GM12878 (cell line): ENCODE measurements at regions not wholly inside any gene's neighbourhood (a gene's known extent, or its start where the extent isn't known, plus 50 kb on each side); places are given as distances from the start of the nearest gene placed in this dataset.

Experiments used
- ATAC-seq: fragments of 200-7000 bp; cut with Tn5 transposase; 3 replicates; pipeline ENCODE4 v1.9.1; 2020; ENCODE audit warnings: mild to moderate bottlenecking, moderate library complexity
- BruUV-seq: library from RNA; stranded (reverse); fragments of 400-500 nt; replicated peaks from 2 replicates; lab custom pipeline; 2021; lab: Mats Ljungman, UMichigan
- CTCF ChIA-PET: fragments of 300-600 bp; sonication (Branson Sonifier 250); formaldehyde crosslinking; extraction: SDS; loops from one replicate; lab custom pipeline; 2021; ENCODE audit warnings: inconsistent platforms; lab: Yijun Ruan, JAX
- POLR2A ChIA-PET: fragments of 350-600 bp; formaldehyde crosslinking; extraction: SDS; loops from one replicate; lab custom pipeline; 2021; ENCODE audit warnings: inconsistent platforms; lab: Charles Lee
- RAD21 ChIA-PET: fragments of 300-600 bp; sonication (Branson Sonifier 250); formaldehyde crosslinking; loops from one replicate; lab custom pipeline; 2023; ENCODE audit warnings: antibody characterized with exemption; ENCODE audit not compliant: unreplicated experiment; lab: Charles Lee
- SMC1A ChIA-PET: fragments of 300-600 bp; sonication (Branson Sonifier 250); formaldehyde crosslinking; loops from one replicate; lab custom pipeline; 2023; ENCODE audit not compliant: unreplicated experiment, uncharacterized antibody; lab: Charles Lee
- DNase-seq: peaks from one replicate; pipeline ENCODE4 v3.0.0-alpha.2; 2011; ENCODE audit warnings: low read depth, low spot score
- FAIRE-seq: peaks from 3 replicates; lab custom pipeline; 2011; peaks lifted over from hg19 to GRCh38; lab: Jason Lieb, UNC
- H2AFZ ChIP-seq: 2 replicates; pipeline ENCODE4 v1.6.0; 2011; ENCODE audit warnings: low read depth, low read length, control low read depth; ENCODE audit not compliant: control insufficient read depth
- H3K27ac ChIP-seq: 2 replicates; pipeline ENCODE4 v1.5.1; 2011; ENCODE audit warnings: control low read depth; ENCODE audit not compliant: control insufficient read depth, insufficient read depth
- H3K27me3 ChIP-seq, 2 experiments: replicated peaks in 1 of 2; 2 replicates each; pipeline versions ENCODE4 v1.6.0 to v1.6.1; 2011; ENCODE audit warnings: low read length in 1 of 2; ENCODE audit not compliant: control insufficient read depth in 2 of 2, insufficient read depth in 2 of 2
- H3K36me3 ChIP-seq, 2 experiments: 2 replicates each; pipeline ENCODE4 v1.5.1; 2011; ENCODE audit warnings: low read length in 1 of 2; ENCODE audit not compliant: control insufficient read depth in 2 of 2, insufficient read depth in 2 of 2
- H3K4me1 ChIP-seq: 2 replicates; pipeline ENCODE4 v1.6.1; 2011; ENCODE audit warnings: mild to moderate bottlenecking, low read length, moderate library complexity, mixed read lengths; ENCODE audit not compliant: control insufficient read depth, insufficient read depth
- H3K4me2 ChIP-seq: 2 replicates; pipeline ENCODE4 v1.6.0; 2011; ENCODE audit warnings: control low read depth; ENCODE audit not compliant: control insufficient read depth, insufficient read depth
- H3K4me3 ChIP-seq: fragments of 200-600 bp; sonication (generic); 2 replicates; pipeline ENCODE4 v1.5.1; 2016
- H3K79me2 ChIP-seq: 2 replicates; pipeline ENCODE4 v1.6.0; 2011; ENCODE audit warnings: low read length; ENCODE audit not compliant: control insufficient read depth, insufficient read depth
- H3K9ac ChIP-seq: 2 replicates; pipeline ENCODE4 v1.8.0; 2011; ENCODE audit warnings: low read length, control low read depth, mixed read lengths; ENCODE audit not compliant: control insufficient read depth, insufficient read depth
- H3K9me3 ChIP-seq: replicated peaks from 3 replicates; pipeline ENCODE4 v1.5.1; 2011; ENCODE audit warnings: mild to moderate bottlenecking, low read length; ENCODE audit not compliant: control insufficient read depth, insufficient read depth
- H4K20me1 ChIP-seq: 2 replicates; pipeline ENCODE4 v1.6.0; 2011; ENCODE audit not compliant: control insufficient read depth, insufficient read depth
- ASH2L ChIP-seq: fragments of 300-600, 200-600 bp; sonication (generic); IDR thresholded peaks from 2 replicates; pipeline ENCODE4 v1.6.1; 2017; ENCODE audit warnings: low read depth, mild to moderate bottlenecking, borderline replicate concordance
- ATF3 ChIP-seq: IDR thresholded peaks from 2 replicates; pipeline ENCODE4 v1.6.1; 2011; ENCODE audit warnings: low read depth, mild to moderate bottlenecking, low read length, moderate library complexity, borderline replicate concordance; ENCODE audit errors: extremely low read depth
- IKZF2 ChIP-seq, 2 experiments: fragments of 450-650 bp; IDR thresholded peaks; 2 replicates each; pipeline ENCODE4 v1.6.1; 2017; ENCODE audit warnings: mild to moderate bottlenecking in 2 of 2, moderate library complexity in 2 of 2
- IRF3 ChIP-seq: fragments of 450-650 bp; IDR thresholded peaks from 2 replicates; pipeline ENCODE4 v1.6.1; 2014; ENCODE audit warnings: mild to moderate bottlenecking
- POLR2A ChIP-seq: IDR thresholded peaks from 2 replicates; pipeline ENCODE4 v1.6.1; 2011; ENCODE audit warnings: low read depth, mild to moderate bottlenecking, low read length
- POU2F2 ChIP-seq: IDR thresholded peaks from 3 replicates; pipeline ENCODE4 v1.6.1; 2011; ENCODE audit warnings: low read depth, mild to moderate bottlenecking, low read length, borderline replicate concordance
- RELB ChIP-seq: fragments of 450-650 bp; IDR thresholded peaks from 2 replicates; pipeline ENCODE4 v1.6.1; 2017; ENCODE audit warnings: low read depth, mild to moderate bottlenecking, moderate library complexity
- SMARCA5 ChIP-seq: fragments of 450-650 bp; IDR thresholded peaks from 2 replicates; pipeline ENCODE4 v1.6.1; 2017; ENCODE audit warnings: mild to moderate bottlenecking
- ZNF24 ChIP-seq: fragments of 450-650 bp; IDR thresholded peaks from 2 replicates; pipeline ENCODE4 v1.6.1; 2017; ENCODE audit warnings: antibody characterized with exemption, mild to moderate bottlenecking
- WGBS: methylation state at CpG from one replicate; pipeline ENCODE4 v1.1.6; 2016; ENCODE audit warnings: low lambda C conversion rate; ENCODE audit not compliant: insufficient replicate concordance, insufficient coverage; ENCODE audit errors: missing lambda C conversion rate; 5-methylcytosine and 5-hydroxymethylcytosine counted together
- in situ Hi-C: fragments of 300-500 bp; cut with MboI; formaldehyde crosslinking; loops from 9 replicates; pipeline ENCODE4 v1.14.3; 2018; ENCODE audit warnings: mixed read lengths
- intact Hi-C: fragments of 100-400 bp; cut with micrococcal nuclease; formaldehyde crosslinking; loops from one replicate; pipeline ENCODE4 v1.14.2; 2022; ENCODE audit not compliant: unreplicated experiment
- TF ChIP-seq, protein P1 (sequence below): fragments of 150-350 bp; IDR thresholded peaks from 2 replicates; pipeline ENCODE4 v1.6.1; 2014; ENCODE audit warnings: mild to moderate bottlenecking, low read depth, low read length

DNA sequence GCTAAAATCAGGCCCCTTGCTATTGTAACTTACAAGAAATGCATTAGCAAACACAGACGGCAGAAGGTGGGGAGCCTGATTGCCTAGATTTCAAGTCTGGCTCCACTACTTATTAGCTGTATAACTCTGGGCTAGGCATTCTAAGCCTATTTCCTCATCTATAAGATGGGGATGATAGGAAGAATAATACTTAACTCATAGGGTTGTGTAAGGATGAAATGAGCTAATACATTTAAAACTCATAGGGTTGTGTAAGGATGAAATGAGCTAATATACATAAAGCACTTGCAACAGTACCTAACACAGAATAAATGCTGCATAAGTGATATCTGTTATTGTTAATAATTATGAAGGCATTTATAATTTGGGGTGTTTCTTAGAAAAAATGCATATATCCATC lies 60.1 kb upstream of the DIO2 start:
- no peak for ATAC-seq
- SMC1A ChIA-PET = interaction anchor here (0.9 kb wide), 1 partner anchor 57 kb away, joined by 3 read pairs; no protein-coding TSS in a partner anchor
- Histone ChIP-seq H3K9ac (no peak overlapping the region), H3K79me2 (no peaks in the 10 kb centered on the region), H3K9me3 (no peaks in the 10 kb centered on the region), H3K27me3 (no peaks in the 10 kb centered on the region), H3K27ac (no peak overlapping the region), H3K4me3 (no peak overlapping the region), H3K4me1 (no peaks in the 10 kb centered on the region), H3K36me3 (no peaks in the 10 kb centered on the region), H2AFZ (no peak overlapping the region), H4K20me1 (no peaks in the 10 kb centered on the region), H3K4me2 (no peak overlapping the region)
- no peak for FAIRE-seq
- RAD21 ChIA-PET = no interaction called here
- CTCF ChIA-PET = no interaction called here
- POLR2A ChIA-PET = interaction anchor here (0.5 kb wide), 1 partner anchor 545 kb away, joined by 4 read pairs; no protein-coding TSS in a partner anchor
- no TSS peak for BruUV-seq
- intact Hi-C loops = no loop called here
- DNase-seq = no peak
- 100% methylated on average over 1 of the region's 1 CpG for WGBS
- in situ Hi-C loops = no loop called here
- TF ChIP-seq ZNF24 (no peak), POU2F2 (no peak), SMARCA5 (no peak), IRF3 (no peak), IKZF2 (IDR thresholded peaks at IDR 0.05) (no peak), POLR2A (no peak), ASH2L (no peak), RELB (no peak), ATF3 (no peak)
- TF ChIP-seq, protein P1, sequence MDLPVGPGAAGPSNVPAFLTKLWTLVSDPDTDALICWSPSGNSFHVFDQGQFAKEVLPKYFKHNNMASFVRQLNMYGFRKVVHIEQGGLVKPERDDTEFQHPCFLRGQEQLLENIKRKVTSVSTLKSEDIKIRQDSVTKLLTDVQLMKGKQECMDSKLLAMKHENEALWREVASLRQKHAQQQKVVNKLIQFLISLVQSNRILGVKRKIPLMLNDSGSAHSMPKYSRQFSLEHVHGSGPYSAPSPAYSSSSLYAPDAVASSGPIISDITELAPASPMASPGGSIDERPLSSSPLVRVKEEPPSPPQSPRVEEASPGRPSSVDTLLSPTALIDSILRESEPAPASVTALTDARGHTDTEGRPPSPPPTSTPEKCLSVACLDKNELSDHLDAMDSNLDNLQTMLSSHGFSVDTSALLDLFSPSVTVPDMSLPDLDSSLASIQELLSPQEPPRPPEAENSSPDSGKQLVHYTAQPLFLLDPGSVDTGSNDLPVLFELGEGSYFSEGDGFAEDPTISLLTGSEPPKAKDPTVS = no peak
